ENCODE measurements at regions not wholly inside any gene's neighbourhood (a gene's known extent, or its start where the extent isn't known, plus 50 kb on each side); places are given as distances from the start of the nearest gene placed in this dataset.

DNA sequence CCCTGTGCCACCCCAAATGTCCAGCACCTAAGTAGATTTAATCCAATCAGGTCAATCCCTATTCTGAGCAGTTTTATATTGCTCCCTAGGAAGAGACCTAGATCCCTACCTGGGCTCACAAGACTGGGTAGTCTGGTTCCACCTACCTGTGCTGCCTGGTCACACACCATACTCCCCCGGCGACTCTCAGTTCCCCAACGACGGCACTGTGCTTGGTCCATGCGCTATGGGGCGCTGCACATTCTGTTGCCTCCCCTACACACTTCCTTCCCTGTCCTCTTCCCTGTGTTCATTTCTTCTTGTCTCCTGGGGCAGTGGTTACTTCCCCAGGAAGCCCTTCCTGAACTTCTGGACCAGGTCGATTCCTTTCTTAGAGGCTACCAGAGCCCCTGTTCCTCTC is 109.9 kb upstream of the IL12B start:
- H3K27ac ChIP-seq, result no peak overlapping the region
- H3K9me3 ChIP-seq, result no peaks in the 10 kb centered on the region
- TF ChIP-seq CTCF (IDR thresholded peaks at IDR 0.05), result no peak
- TF ChIP-seq POLR2A (IDR thresholded peaks at IDR 0.05), result no peak
- WGBS, 2 donors, result 80 to 85% methylated on average over 7 of the region's 7 CpGs
- H3K27me3 ChIP-seq, result no peaks in the 10 kb centered on the region
- intact Hi-C loops (cut with DNase I), result loop anchor here (5.0 kb wide), 1 partner anchor 477 kb away; the partner anchor contains the start of gene ADRA1B
- DNase-seq, result no peak
- no peaks in the 10 kb centered on the region for H3K36me3 ChIP-seq
- no peaks in the 10 kb centered on the region for H3K4me1 ChIP-seq
- H3K4me3 ChIP-seq (replicated peaks in 1 of 3), result no peak overlapping the region

- intact Hi-C loops (cut with DNase I), result loop anchor here (5.0 kb wide), 1 partner anchor 476 kb away; the partner anchor contains the start of gene ADRA1B
- 67 to 81% methylated on average over 4 of the region's 4 CpGs for WGBS, 2 donors
Measured at GRCh38 chr5:159440968-159441367, 110.7 kb upstream of the IL12B start.

DNA sequence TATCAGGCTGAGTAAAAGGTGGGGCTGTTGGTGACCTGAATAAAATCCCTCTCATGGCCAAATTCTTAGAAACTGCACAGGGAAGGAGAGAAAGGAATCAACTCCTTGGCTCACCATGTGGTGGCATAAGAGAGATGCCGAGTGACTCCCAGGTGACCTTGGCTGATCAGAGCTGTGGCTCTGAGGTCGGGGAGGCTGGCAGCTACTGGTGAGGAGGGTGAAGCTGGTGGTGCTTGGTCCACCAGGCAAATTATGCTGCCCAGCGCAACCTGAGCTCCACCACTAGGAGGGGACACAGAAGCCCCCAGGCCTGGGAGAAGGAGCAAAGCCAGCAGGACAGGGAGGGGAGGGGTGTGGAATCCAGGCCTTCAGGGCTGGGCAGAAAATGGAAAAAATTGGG is 111.2 kb upstream of the IL12B start:
- intact Hi-C loops (cut with DNase I), result loop anchor here (5.0 kb wide), 1 partner anchor 476 kb away; the partner anchor contains the start of gene ADRA1B
- WGBS, 2 donors, result 52 to 61% methylated on average over 3 of the region's 3 CpGs

More at GRCh38 chr5:159440968-159441367, 110.7 kb upstream of the IL12B start:
- Histone ChIP-seq H3K4me3 (replicated peaks in 1 of 3) (no peak overlapping the region), H3K36me3 (no peaks in the 10 kb centered on the region), H3K27me3 (no peaks in the 10 kb centered on the region), H3K27ac (no peak overlapping the region), H3K4me1 (no peaks in the 10 kb centered on the region), H3K9me3 (no peaks in the 10 kb centered on the region)
- DNase-seq, result no peak
- TF ChIP-seq CTCF (IDR thresholded peaks at IDR 0.05) (no peak), POLR2A (IDR thresholded peaks at IDR 0.05) (no peak)

DNA sequence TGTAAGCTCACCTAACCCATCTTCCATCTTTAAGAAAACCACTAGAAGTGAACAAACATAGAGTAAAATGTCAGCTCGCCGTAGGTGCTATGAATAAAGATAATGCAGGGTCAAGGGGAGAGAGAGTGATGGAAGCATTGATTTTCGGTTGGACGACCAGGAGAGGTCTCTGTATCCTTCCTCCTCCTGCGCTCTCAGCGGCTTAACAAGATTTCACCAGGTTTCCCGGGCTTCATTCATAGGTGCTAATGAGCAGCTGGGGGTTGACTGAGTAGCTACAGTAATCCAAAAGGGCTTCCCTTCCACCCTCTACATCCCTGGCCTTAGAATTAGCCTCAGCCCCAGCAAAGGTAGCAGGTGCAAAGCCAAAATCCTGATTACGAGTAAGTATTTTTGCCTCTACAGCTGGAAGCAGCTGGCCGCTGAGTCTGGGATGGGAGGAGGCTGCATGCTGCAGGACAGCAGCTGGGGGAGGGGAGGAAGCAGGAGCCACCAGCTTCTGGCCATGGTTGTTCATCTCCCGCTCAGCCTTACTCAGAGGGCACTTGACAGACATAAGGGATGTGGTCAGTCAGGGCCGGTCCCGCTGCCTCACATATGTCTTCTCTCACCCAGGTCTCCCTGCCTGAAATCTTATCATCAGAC is 112.0 kb upstream of the IL12B start:
- no peaks in the 10 kb centered on the region for H3K27me3 ChIP-seq
- no peaks in the 10 kb centered on the region for H3K4me1 ChIP-seq
- no peak for DNase-seq
- H3K9me3 ChIP-seq, result no peaks in the 10 kb centered on the region
- intact Hi-C loops (cut with DNase I), result loop anchor here (5.0 kb wide), 1 partner anchor 475 kb away; the partner anchor contains the start of gene ADRA1B
- TF ChIP-seq CTCF (IDR thresholded peaks at IDR 0.05), result no peak
- no peak for TF ChIP-seq POLR2A (IDR thresholded peaks at IDR 0.05)
- H3K36me3 ChIP-seq, result no peaks in the 10 kb centered on the region
- H3K4me3 ChIP-seq (replicated peaks in 1 of 3), result no peak overlapping the region
- WGBS, 2 donors, result 53 to 58% methylated on average over 9 to 12 of the region's 12 CpGs
- H3K27ac ChIP-seq, result no peak overlapping the region

More for the DNA sequence above, 111.2 kb upstream of the IL12B start:
- no peaks in the 10 kb centered on the region for H3K27me3 ChIP-seq
- H3K9me3 ChIP-seq, result no peaks in the 10 kb centered on the region
- H3K36me3 ChIP-seq, result no peaks in the 10 kb centered on the region
- no peak overlapping the region for H3K27ac ChIP-seq
- no peak overlapping the region for H3K4me3 ChIP-seq (replicated peaks in 1 of 3)
- TF ChIP-seq CTCF (IDR thresholded peaks at IDR 0.05) (peak in 2 of 6 experiments; percentile 9 to 12), POLR2A (IDR thresholded peaks at IDR 0.05) (no peak)
- H3K4me1 ChIP-seq, result no peaks in the 10 kb centered on the region
- no peak for DNase-seq

DNA sequence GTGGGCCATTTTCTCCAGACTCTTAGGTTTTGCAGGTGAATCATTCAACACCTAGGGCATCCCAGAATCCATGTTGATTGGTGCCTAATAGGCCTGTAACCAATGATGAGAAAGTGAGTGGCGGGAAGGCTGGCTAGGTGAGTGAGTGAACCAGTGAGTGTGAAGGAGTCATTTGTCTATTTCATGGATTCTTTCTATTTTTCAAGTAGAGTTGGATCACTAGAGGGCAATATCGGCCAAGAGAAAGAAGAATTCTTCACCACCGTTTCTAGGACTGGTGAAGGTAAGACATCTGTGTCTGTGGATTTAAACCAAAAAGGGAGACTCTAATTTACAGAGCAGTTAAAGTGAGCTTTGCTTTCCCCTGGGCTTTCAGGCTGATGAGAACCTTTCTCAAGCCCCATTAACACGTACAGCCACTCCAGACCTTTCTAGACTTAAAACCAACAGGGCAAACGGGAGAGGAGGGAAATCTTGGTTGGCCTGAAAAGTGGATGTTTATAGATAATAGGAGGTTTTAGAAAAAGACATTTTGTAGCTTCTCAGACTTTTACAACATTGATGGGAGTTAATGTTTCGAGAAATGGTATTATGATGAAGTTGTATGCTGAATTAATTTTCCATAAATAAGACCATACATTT is 114.3 kb upstream of the IL12B start:
- Histone ChIP-seq H3K27ac (no peak overlapping the region), H3K36me3 (no peaks in the 10 kb centered on the region), H3K4me1 (no peaks in the 10 kb centered on the region), H3K4me3 (replicated peaks in 1 of 3) (no peak overlapping the region), H3K9me3 (no peaks in the 10 kb centered on the region), H3K27me3 (no peaks in the 10 kb centered on the region)
- DNase-seq, result peak in 1 of 2 donors; percentile 12
- TF ChIP-seq CTCF (IDR thresholded peaks at IDR 0.05) (peak in 5 of 6 experiments; percentile 24 to 84 (median 46)), POLR2A (IDR thresholded peaks at IDR 0.05) (no peak)
- intact Hi-C loops (cut with DNase I), result loop anchor here (5.0 kb wide), 2 partner anchors 473 to 543 kb away; partner anchors contain the start of gene ADRA1B
- WGBS, 2 donors, result 44 to 51% methylated on average over 6 of the region's 6 CpGs
